ENCODE measurements at regions not wholly inside any gene's neighbourhood (a gene's known extent, or its start where the extent isn't known, plus 50 kb on each side); places are given as distances from the start of the nearest gene placed in this dataset.
"Not testable (repeated sequence)": the region's sequence is repeated elsewhere in the genome, so short reads cannot be mapped to it uniquely, and the experiment has no call there.

DNA sequence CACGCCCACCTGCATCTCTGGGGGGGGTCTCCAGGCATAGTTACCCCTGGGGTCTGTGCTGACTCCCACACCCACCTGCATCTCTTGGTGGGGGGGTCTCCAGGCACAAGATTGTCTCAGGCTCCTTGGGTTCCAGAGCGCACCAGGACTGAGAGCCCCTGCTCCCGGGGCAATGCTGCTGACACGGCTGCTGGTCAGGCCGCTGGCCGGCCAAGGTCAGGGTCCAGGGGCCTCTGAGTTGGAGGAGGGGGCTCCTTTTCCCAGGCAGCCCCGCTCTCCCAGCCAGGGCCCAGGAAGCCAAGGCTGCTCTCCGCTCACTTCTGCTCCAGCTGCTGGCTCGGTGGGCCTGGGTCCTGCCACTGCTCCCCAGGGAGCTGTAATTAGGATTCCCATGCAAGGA is 77.3 kb upstream of the SFSWAP start:
- intact Hi-C loops (cut with micrococcal nuclease); H3K9me1 ChIP-seq (ENCODE audit: control insufficient read depth, insufficient read depth, low read length); DNase-seq (ENCODE audit: extremely low read depth in 1 of 4, low spot score in 3 of 4); FAIRE-seq; in situ Hi-C loops (cut with MboI); H2AFZ ChIP-seq (ENCODE audit: low read depth, low read length); H3K4me2 ChIP-seq (ENCODE audit: insufficient read depth, low read length); ATAC-seq; CTCF ChIA-PET (ENCODE audit: low intra/inter-chr PET ratio); H3K79me2 ChIP-seq (ENCODE audit: control insufficient read depth, insufficient read depth, low read length); H4K20me1 ChIP-seq (replicated peaks; ENCODE audit: control insufficient read depth, insufficient read depth, low read length); H3K27me3 ChIP-seq (ENCODE audit: control insufficient read depth in 2 of 2, insufficient read depth in 2 of 2, low read length in 2 of 2); H3K4me3 ChIP-seq; POLR2A ChIA-PET; H3K9me3 ChIP-seq (replicated peaks; ENCODE audit: control insufficient read depth, insufficient read depth, low read depth, low read length); BruUV-seq (replicated peaks); H3K9ac ChIP-seq (ENCODE audit: insufficient read depth in 1 of 2, low read depth in 2 of 2, low read length in 2 of 2); H3K36me3 ChIP-seq (ENCODE audit: control insufficient read depth, insufficient read depth, low read length); H3K27ac ChIP-seq (ENCODE audit: extremely low read depth, low read depth, low read length): not testable (repeated sequence)
- 17% methylated on average over 8 of the region's 9 CpGs for WGBS (ENCODE audit: insufficient coverage, low coverage, missing lambda C conversion rate)
- peaks cover 11 to 24% of the 10 kb centered on the region in 2 experiments; a peak in 4 of 5 replicates for H3K4me1 ChIP-seq (replicated peaks in 1 of 2; ENCODE audit: control insufficient read depth in 2 of 2, insufficient read depth in 2 of 2, low read length in 2 of 2)

DNA sequence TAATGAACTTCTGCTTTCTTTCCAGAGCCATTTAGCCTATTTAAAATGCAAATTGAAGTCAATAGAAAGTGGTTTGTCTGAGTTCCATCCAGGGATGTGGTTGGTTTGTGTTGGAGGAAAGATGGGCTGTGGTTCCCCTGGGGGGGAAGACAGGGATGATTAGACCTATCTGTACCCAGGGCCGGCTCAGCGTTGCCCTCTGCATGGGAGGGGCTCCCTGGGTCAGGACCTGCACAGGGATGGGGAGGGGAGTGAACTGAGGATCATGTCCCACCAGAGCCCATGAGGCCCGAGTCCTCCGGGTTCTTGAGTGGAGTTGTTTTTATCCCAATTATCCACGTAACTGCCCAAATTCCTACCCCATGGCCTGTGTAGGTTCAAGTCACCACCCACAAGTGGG is 76.9 kb upstream of the SFSWAP start:
- H3K9ac ChIP-seq (ENCODE audit: insufficient read depth in 1 of 2, low read depth in 2 of 2, low read length in 2 of 2) = no peak overlapping the region
- no peak overlapping the region for H3K27ac ChIP-seq (ENCODE audit: extremely low read depth, low read depth, low read length)
- intact Hi-C loops (cut with micrococcal nuclease) = no loop called here
- no peak overlapping the region for H3K4me2 ChIP-seq (ENCODE audit: insufficient read depth, low read length)
- in situ Hi-C loops (cut with MboI) = no loop called here
- H3K4me3 ChIP-seq = no peak overlapping the region
- no peaks in the 10 kb centered on the region for H3K9me1 ChIP-seq (ENCODE audit: control insufficient read depth, insufficient read depth, low read length)
- no peaks in the 10 kb centered on the region for H3K9me3 ChIP-seq (replicated peaks; ENCODE audit: control insufficient read depth, insufficient read depth, low read depth, low read length)
- no peak for DNase-seq (ENCODE audit: extremely low read depth in 1 of 4, low spot score in 3 of 4)
- BruUV-seq (replicated peaks) = no TSS peak
- H3K79me2 ChIP-seq (ENCODE audit: control insufficient read depth, insufficient read depth, low read length) = no peaks in the 10 kb centered on the region
- 12% methylated on average over 5 of the region's 5 CpGs for WGBS (ENCODE audit: insufficient coverage, low coverage, missing lambda C conversion rate)
- no peaks in the 10 kb centered on the region for H4K20me1 ChIP-seq (replicated peaks; ENCODE audit: control insufficient read depth, insufficient read depth, low read length)
- ChIA-PET POLR2A (no interaction called here), CTCF (ENCODE audit: low intra/inter-chr PET ratio) (no interaction called here)
- no peaks in the 10 kb centered on the region for H3K27me3 ChIP-seq (ENCODE audit: control insufficient read depth in 2 of 2, insufficient read depth in 2 of 2, low read length in 2 of 2)
- no peak overlapping the region for H2AFZ ChIP-seq (ENCODE audit: low read depth, low read length)
- no peak for ATAC-seq
- H3K36me3 ChIP-seq (ENCODE audit: control insufficient read depth, insufficient read depth, low read length) = no peaks in the 10 kb centered on the region
- TF ChIP-seq MXI1 (IDR thresholded peaks at IDR 0.05; ENCODE audit: low read depth, low read length) = no peak
- TF ChIP-seq, protein P1, sequence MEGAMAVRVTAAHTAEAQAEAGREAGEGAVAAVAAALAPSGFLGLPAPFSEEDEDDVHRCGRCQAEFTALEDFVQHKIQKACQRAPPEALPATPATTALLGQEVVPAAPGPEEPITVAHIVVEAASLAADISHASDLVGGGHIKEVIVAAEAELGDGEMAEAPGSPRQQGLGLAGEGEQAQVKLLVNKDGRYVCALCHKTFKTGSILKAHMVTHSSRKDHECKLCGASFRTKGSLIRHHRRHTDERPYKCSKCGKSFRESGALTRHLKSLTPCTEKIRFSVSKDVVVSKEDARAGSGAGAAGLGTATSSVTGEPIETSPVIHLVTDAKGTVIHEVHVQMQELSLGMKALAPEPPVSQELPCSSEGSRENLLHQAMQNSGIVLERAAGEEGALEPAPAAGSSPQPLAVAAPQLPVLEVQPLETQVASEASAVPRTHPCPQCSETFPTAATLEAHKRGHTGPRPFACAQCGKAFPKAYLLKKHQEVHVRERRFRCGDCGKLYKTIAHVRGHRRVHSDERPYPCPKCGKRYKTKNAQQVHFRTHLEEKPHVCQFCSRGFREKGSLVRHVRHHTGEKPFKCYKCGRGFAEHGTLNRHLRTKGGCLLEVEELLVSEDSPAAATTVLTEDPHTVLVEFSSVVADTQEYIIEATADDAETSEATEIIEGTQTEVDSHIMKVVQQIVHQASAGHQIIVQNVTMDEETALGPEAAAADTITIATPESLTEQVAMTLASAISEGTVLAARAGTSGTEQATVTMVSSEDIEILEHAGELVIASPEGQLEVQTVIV (CRISPR knock-in tag; IDR thresholded peaks at IDR 0.05; ENCODE audit: borderline replicate concordance) = no peak
- no peak for TF ChIP-seq SREBF1 (IDR thresholded peaks at IDR 0.05; ENCODE audit: borderline replicate concordance, low read depth, low read length)
- FAIRE-seq = no peak
- H3K4me1 ChIP-seq (replicated peaks in 1 of 2; ENCODE audit: control insufficient read depth in 2 of 2, insufficient read depth in 2 of 2, low read length in 2 of 2) = peaks cover 15 to 20% of the 10 kb centered on the region in 2 experiments; a peak in 4 of 5 replicates

DNA sequence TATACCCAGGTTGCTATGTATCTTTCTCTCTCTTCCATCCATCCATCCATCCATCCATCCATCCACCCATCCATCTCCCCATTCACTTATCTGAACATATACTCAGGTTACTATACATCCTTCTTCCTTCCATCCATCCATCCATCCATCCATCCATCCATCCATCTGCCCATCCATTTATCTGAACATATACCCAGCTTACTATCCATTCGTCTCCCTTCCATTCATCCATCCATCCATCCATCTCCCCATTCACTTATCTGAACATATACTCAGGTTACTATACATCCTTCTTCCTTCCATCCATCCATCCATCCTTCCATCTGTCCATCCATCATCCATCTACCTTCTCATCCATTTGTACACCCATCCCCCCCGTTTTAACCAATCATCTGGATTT is 75.9 kb upstream of the SFSWAP start:
- H3K27ac ChIP-seq (ENCODE audit: extremely low read depth, low read depth, low read length); H3K27me3 ChIP-seq (ENCODE audit: control insufficient read depth in 2 of 2, insufficient read depth in 2 of 2, low read length in 2 of 2); H2AFZ ChIP-seq (ENCODE audit: low read depth, low read length); H3K4me2 ChIP-seq (ENCODE audit: insufficient read depth, low read length); H3K79me2 ChIP-seq (ENCODE audit: control insufficient read depth, insufficient read depth, low read length); in situ Hi-C loops (cut with MboI); H3K9me3 ChIP-seq (replicated peaks; ENCODE audit: control insufficient read depth, insufficient read depth, low read depth, low read length); FAIRE-seq; H3K4me3 ChIP-seq; ATAC-seq; CTCF ChIA-PET (ENCODE audit: low intra/inter-chr PET ratio); POLR2A ChIA-PET; H3K36me3 ChIP-seq (ENCODE audit: control insufficient read depth, insufficient read depth, low read length); H3K9ac ChIP-seq (ENCODE audit: insufficient read depth in 1 of 2, low read depth in 2 of 2, low read length in 2 of 2); DNase-seq (ENCODE audit: extremely low read depth in 1 of 4, low spot score in 3 of 4); H4K20me1 ChIP-seq (replicated peaks; ENCODE audit: control insufficient read depth, insufficient read depth, low read length); BruUV-seq (replicated peaks); intact Hi-C loops (cut with micrococcal nuclease); H3K9me1 ChIP-seq (ENCODE audit: control insufficient read depth, insufficient read depth, low read length): not testable (repeated sequence)
- peaks cover 16 to 19% of the 10 kb centered on the region in 2 experiments; a peak in 4 of 5 replicates for H3K4me1 ChIP-seq (replicated peaks in 1 of 2; ENCODE audit: control insufficient read depth in 2 of 2, insufficient read depth in 2 of 2, low read length in 2 of 2)
- WGBS (ENCODE audit: insufficient coverage, low coverage, missing lambda C conversion rate) = 4% methylated on average over 2 of the region's 2 CpGs
